MCF 10A (cell line): ENCODE measurements at regions not wholly inside any gene's neighbourhood (a gene's known extent, or its start where the extent isn't known, plus 50 kb on each side); places are given as distances from the start of the nearest gene placed in this dataset.
A peak's percentile ranks its signal among the peaks of the same experiment; 100 is the strongest.

ENCODE experiments used
- BruUV-seq: library from RNA; stranded (reverse); fragments of 400-500 nt; replicated peaks from 2 replicates; lab custom pipeline; 2021; lab: Mats Ljungman, UMichigan
- CTCF ChIA-PET: fragments of 300-600 bp; sonication (Branson Sonifier 250); formaldehyde crosslinking; extraction: SDS; loops from one replicate; lab custom pipeline; 2021; ENCODE audit warnings: antibody characterized with exemption, inconsistent platforms; lab: Yijun Ruan, JAX
- POLR2A ChIA-PET: fragments of 300-600, 350-650 bp; sonication (Branson Sonifier 250); formaldehyde crosslinking; extraction: SDS; loops from one replicate; lab custom pipeline; 2020; ENCODE audit warnings: antibody characterized with exemption, inconsistent platforms; lab: Yijun Ruan, JAX
- DNase-seq: peaks from one replicate; pipeline ENCODE4 v3.0.0-alpha.2; 2018; ENCODE audit not compliant: unreplicated experiment
- H3K27ac Mint-ChIP-seq: one replicate; pipeline ENCODE4 v1.8.0; 2022; ENCODE audit warnings: mild to moderate bottlenecking, low read depth, mixed read lengths; ENCODE audit not compliant: unreplicated experiment
- H3K27me3 Mint-ChIP-seq: one replicate; pipeline ENCODE4 v1.8.0; 2022; ENCODE audit warnings: mixed read lengths; ENCODE audit not compliant: insufficient read depth, unreplicated experiment
- H3K36me3 Mint-ChIP-seq: one replicate; pipeline ENCODE4 v1.8.0; 2022; ENCODE audit warnings: mild to moderate bottlenecking, moderate library complexity, mixed read lengths; ENCODE audit not compliant: insufficient read depth, unreplicated experiment
- H3K4me1 Mint-ChIP-seq: one replicate; pipeline ENCODE4 v1.8.0; 2022; ENCODE audit warnings: mixed read lengths; ENCODE audit not compliant: insufficient read depth, unreplicated experiment
- H3K4me3 Mint-ChIP-seq: one replicate; pipeline ENCODE4 v1.8.0; 2022; ENCODE audit warnings: mild to moderate bottlenecking, moderate library complexity, mixed read lengths; ENCODE audit not compliant: unreplicated experiment
- H3K9me3 Mint-ChIP-seq: one replicate; pipeline ENCODE4 v1.8.0; 2022; ENCODE audit warnings: mixed read lengths; ENCODE audit not compliant: unreplicated experiment
- CTCF ChIP-seq: fragments of 200-600 bp; IDR thresholded peaks from one replicate; pipeline ENCODE4 v1.8.0; 2022; ENCODE audit warnings: antibody characterized with exemption, mild to moderate bottlenecking; ENCODE audit not compliant: unreplicated experiment
- intact Hi-C: fragments of 100-400 bp; cut with micrococcal nuclease; formaldehyde crosslinking; loops from 2 replicates; pipeline ENCODE4 v1.14.1; 2022

- no peaks in the 10 kb centered on the region for H3K4me1 Mint-ChIP-seq
- no peaks in the 10 kb centered on the region for H3K27me3 Mint-ChIP-seq
- no peaks in the 10 kb centered on the region for H3K36me3 Mint-ChIP-seq
- DNase-seq: no peak
- no TSS peak for BruUV-seq
- no peak overlapping the region for H3K4me3 Mint-ChIP-seq
- no peak for TF ChIP-seq CTCF
- H3K9me3 Mint-ChIP-seq: no peaks in the 10 kb centered on the region
- ChIA-PET CTCF (interaction anchor here (0.5 to 1.7 kb wide), 4 partner anchors 8 to 35 kb away, joined by 3 to 7 read pairs (median 4); no protein-coding TSS in a partner anchor), POLR2A (no interaction called here)
- intact Hi-C loops: no loop called here
- no peak overlapping the region for H3K27ac Mint-ChIP-seq
Measured at GRCh38 chr10:105986486-105986885, 1178.0 kb downstream of the SORCS1 start.

- DNase-seq: no peak
- H3K4me1 Mint-ChIP-seq: no peaks in the 10 kb centered on the region
- BruUV-seq: no TSS peak
- intact Hi-C loops: no loop called here
- CTCF ChIA-PET: interaction anchor here (0.5 kb wide), 1 partner anchor 190 kb away, joined by 3 read pairs; no protein-coding TSS in a partner anchor
- no peak overlapping the region for H3K27ac Mint-ChIP-seq
- no peaks in the 10 kb centered on the region for H3K36me3 Mint-ChIP-seq
- no peaks in the 10 kb centered on the region for H3K27me3 Mint-ChIP-seq
- no peaks in the 10 kb centered on the region for H3K9me3 Mint-ChIP-seq
- H3K4me3 Mint-ChIP-seq: no peak overlapping the region
- POLR2A ChIA-PET: no interaction called here
- TF ChIP-seq CTCF: no peak
Measured at GRCh38 chr10:105982735-105983134, 1181.8 kb downstream of the SORCS1 start.

- Mint-ChIP-seq H3K36me3 (no peaks in the 10 kb centered on the region), H3K27me3 (no peaks in the 10 kb centered on the region), H3K27ac (no peak overlapping the region), H3K9me3 (no peaks in the 10 kb centered on the region), H3K4me3 (no peak overlapping the region), H3K4me1 (no peaks in the 10 kb centered on the region)
- BruUV-seq: no TSS peak
- intact Hi-C loops: no loop called here
- no peak for DNase-seq
- no peak for TF ChIP-seq CTCF
- ChIA-PET CTCF (interaction anchor here (0.6 to 1.1 kb wide), 2 partner anchors 20 to 322 kb away, joined by 3 read pairs; no protein-coding TSS in a partner anchor), POLR2A (interaction anchor here (1.0 kb wide), 1 partner anchor 27 kb away, joined by 3 read pairs; no protein-coding TSS in a partner anchor)
Measured at GRCh38 chr10:105981679-105982078, 1182.8 kb downstream of the SORCS1 start.

- peak overlapping the region; percentile 19 for H3K27ac Mint-ChIP-seq
- intact Hi-C loops: loop anchor here (1.0 kb wide), 1 partner anchor 178 kb away; no protein-coding TSS in a partner anchor
- ChIA-PET CTCF (interaction anchor here (0.5 to 7.6 kb wide), 25 partner anchors 9 to 826 kb away, joined by 3 to 96 read pairs (median 3); no protein-coding TSS in a partner anchor), POLR2A (interaction anchor here (0.8 to 0.9 kb wide), 3 partner anchors 19 to 127 kb away, joined by 3 to 4 read pairs (median 3); no protein-coding TSS in a partner anchor)
- peak overlapping the region; percentile 56 for H3K4me3 Mint-ChIP-seq
- no TSS peak for BruUV-seq
- peak; percentile 43 for TF ChIP-seq CTCF
- H3K27me3 Mint-ChIP-seq: no peaks in the 10 kb centered on the region
- no peaks in the 10 kb centered on the region for H3K4me1 Mint-ChIP-seq
- peak; percentile 66 for DNase-seq
- H3K9me3 Mint-ChIP-seq: no peaks in the 10 kb centered on the region
- H3K36me3 Mint-ChIP-seq: no peaks in the 10 kb centered on the region
Measured at GRCh38 chr10:105974803-105975456, 1189.6 kb downstream of the SORCS1 start.
